ENCODE measurements at regions not wholly inside any gene's neighbourhood (a gene's known extent, or its start where the extent isn't known, plus 50 kb on each side); places are given as distances from the start of the nearest gene placed in this dataset.

GRCh38 chr6:120496661-120497060, 837.6 kb downstream of the TBC1D32 start:
- intact Hi-C loops (cut with micrococcal nuclease), result no loop called here
- no peak overlapping the region for H3K14ac ChIP-seq (replicated peaks; ENCODE audit: low read depth, low read length)
- no peaks in the 10 kb centered on the region for H3K36me3 ChIP-seq (ENCODE audit: control insufficient read depth, insufficient read depth, low read length)
- H3K79me1 ChIP-seq (ENCODE audit: low read depth in 1 of 2, low read length in 2 of 2), result no peaks in the 10 kb centered on the region
- H2AK9ac ChIP-seq (replicated peaks; ENCODE audit: low read depth, low read length, poor library complexity), result no peak overlapping the region
- no peak overlapping the region for H2AFZ ChIP-seq (replicated peaks; ENCODE audit: low read length, poor library complexity)
- no peaks in the 10 kb centered on the region for H4K20me1 ChIP-seq (ENCODE audit: insufficient read depth, low read length)
- ATAC-seq (ENCODE audit: low read depth), result no peak
- WGBS, 2 experiments (ENCODE audit: extremely low coverage in 2 of 2, insufficient read length in 1 of 2), result no CpG with 5 or more reads among the region's 1 CpG
- no peak overlapping the region for H3K4ac ChIP-seq (ENCODE audit: low read depth, low read length)
- H3K9ac ChIP-seq (ENCODE audit: low read depth, low read length), result no peak overlapping the region
- H2AK5ac ChIP-seq (ENCODE audit: low read depth, low read length), result no peak overlapping the region
- H3K9me3 ChIP-seq (ENCODE audit: control insufficient read depth, insufficient read depth, low read length), result peaks cover 2% of the 10 kb centered on the region; the same call in 1 of the 2 replicates
- H2BK15ac ChIP-seq (ENCODE audit: low read depth, low read length), result no peak overlapping the region
- H3K9me1 ChIP-seq (ENCODE audit: insufficient read depth, low read length), result no peaks in the 10 kb centered on the region
- H4K5ac ChIP-seq (ENCODE audit: low read depth, low read length), result no peak overlapping the region
- no peak overlapping the region for H4K8ac ChIP-seq (ENCODE audit: low read depth in 2 of 2, low read length in 2 of 2)
- no peak for DNase-seq
- no peaks in the 10 kb centered on the region for H3K27me3 ChIP-seq (ENCODE audit: control insufficient read depth, insufficient read depth, low read length)
- dilution Hi-C loops (cut with HindIII; ENCODE audit: low sequenced_read_pairs, unreplicated experiment), result no loop called here
- H3K27ac ChIP-seq (ENCODE audit: insufficient read depth, low read length), result no peak overlapping the region
- H3K56ac ChIP-seq (ENCODE audit: extremely low read depth, insufficient read depth, low read length), result no peak overlapping the region
- in situ Hi-C loops (cut with MboI; ENCODE audit: low sequenced_read_pairs), result no loop called here
- no peak overlapping the region for H4K91ac ChIP-seq (ENCODE audit: insufficient read depth, low read depth, low read length)
- no peak overlapping the region for H3K23ac ChIP-seq (ENCODE audit: low read depth, low read length)
- H3K4me1 ChIP-seq (ENCODE audit: control insufficient read depth, insufficient read depth, low read length), result no peaks in the 10 kb centered on the region
- H2BK20ac ChIP-seq (ENCODE audit: low read depth, low read length), result no peak overlapping the region
- no peak for TF ChIP-seq RCOR1 (IDR thresholded peaks at IDR 0.05; ENCODE audit: insufficient replicate concordance, low read length)
- TF ChIP-seq RFX5 (IDR thresholded peaks at IDR 0.05; ENCODE audit: low read depth, low read length), result no peak
- no peak for TF ChIP-seq MAZ (IDR thresholded peaks at IDR 0.05; ENCODE audit: borderline replicate concordance, low read depth, low read length)
- no peak for TF ChIP-seq RAD21 (IDR thresholded peaks at IDR 0.05; ENCODE audit: low read length)
- TF ChIP-seq CEBPB (IDR thresholded peaks at IDR 0.05; ENCODE audit: low read depth, low read length), result no peak
- TF ChIP-seq POLR2A (IDR thresholded peaks at IDR 0.05; ENCODE audit: low read depth, low read length), result no peak
- TF ChIP-seq, protein P1, sequence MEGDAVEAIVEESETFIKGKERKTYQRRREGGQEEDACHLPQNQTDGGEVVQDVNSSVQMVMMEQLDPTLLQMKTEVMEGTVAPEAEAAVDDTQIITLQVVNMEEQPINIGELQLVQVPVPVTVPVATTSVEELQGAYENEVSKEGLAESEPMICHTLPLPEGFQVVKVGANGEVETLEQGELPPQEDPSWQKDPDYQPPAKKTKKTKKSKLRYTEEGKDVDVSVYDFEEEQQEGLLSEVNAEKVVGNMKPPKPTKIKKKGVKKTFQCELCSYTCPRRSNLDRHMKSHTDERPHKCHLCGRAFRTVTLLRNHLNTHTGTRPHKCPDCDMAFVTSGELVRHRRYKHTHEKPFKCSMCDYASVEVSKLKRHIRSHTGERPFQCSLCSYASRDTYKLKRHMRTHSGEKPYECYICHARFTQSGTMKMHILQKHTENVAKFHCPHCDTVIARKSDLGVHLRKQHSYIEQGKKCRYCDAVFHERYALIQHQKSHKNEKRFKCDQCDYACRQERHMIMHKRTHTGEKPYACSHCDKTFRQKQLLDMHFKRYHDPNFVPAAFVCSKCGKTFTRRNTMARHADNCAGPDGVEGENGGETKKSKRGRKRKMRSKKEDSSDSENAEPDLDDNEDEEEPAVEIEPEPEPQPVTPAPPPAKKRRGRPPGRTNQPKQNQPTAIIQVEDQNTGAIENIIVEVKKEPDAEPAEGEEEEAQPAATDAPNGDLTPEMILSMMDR (conservative IDR thresholded peaks at IDR 0.05; ENCODE audit: low read depth, low read length), result no peak
- TF ChIP-seq CHD1 (IDR thresholded peaks at IDR 0.05; ENCODE audit: low read depth, low read length), result no peak
- TF ChIP-seq SMC3 (IDR thresholded peaks at IDR 0.05; ENCODE audit: low read depth, low read length), result no peak
- no peak for TF ChIP-seq ELK1 (IDR thresholded peaks at IDR 0.05; ENCODE audit: borderline replicate concordance, low read depth, low read length)
- no peak for TF ChIP-seq MAFK (IDR thresholded peaks at IDR 0.05; ENCODE audit: low read depth, low read length)
- TF ChIP-seq NFE2L2 (IDR thresholded peaks at IDR 0.05; ENCODE audit: low read depth, low read length), result no peak
- no peak for TF ChIP-seq MXI1 (IDR thresholded peaks at IDR 0.05; ENCODE audit: borderline replicate concordance, low read depth, low read length)
- TF ChIP-seq BHLHE40 (IDR thresholded peaks at IDR 0.05; ENCODE audit: low read depth, low read length), result no peak
- no peak for TF ChIP-seq USF2 (IDR thresholded peaks at IDR 0.05; ENCODE audit: low read depth, low read length)
- H3K4me2 ChIP-seq (ENCODE audit: low read depth, low read length), result no peak overlapping the region
- ChIA-PET POLR2A (ENCODE audit: unreplicated experiment) (no interaction called here), CTCF (no interaction called here)
- H3K4me3 ChIP-seq (ENCODE audit: insufficient read depth, low read depth, low read length), result no peak overlapping the region
- no peak overlapping the region for H3K18ac ChIP-seq (ENCODE audit: low read depth, low read length)
- H2BK120ac ChIP-seq (ENCODE audit: low read depth, low read length), result no peak overlapping the region
- no TSS peak for BruUV-seq (replicated peaks)
- no peak overlapping the region for H2BK5ac ChIP-seq (ENCODE audit: low read depth, low read length, poor library complexity, severe bottlenecking)

Data from IMR-90 (cell line).